PC-9 (cell line): ENCODE measurements at regions not wholly inside any gene's neighbourhood (a gene's known extent, or its start where the extent isn't known, plus 50 kb on each side); places are given as distances from the start of the nearest gene placed in this dataset.
"Not testable (repeated sequence)": the region's sequence is repeated elsewhere in the genome, so short reads cannot be mapped to it uniquely, and the experiment has no call there.

Source experiments
- EZH2 ChIP-seq: fragments of 200-600 bp; sonication (generic); IDR thresholded peaks from 2 replicates; pipeline ENCODE4 v1.8.0; 2017; ENCODE audit warnings: antibody characterized with exemption, low read depth
- TF ChIP-seq, protein P1 (sequence below): fragments of 200-600 bp; sonication (generic); conservative IDR thresholded peaks from 2 replicates; pipeline ENCODE4 v1.6.1; 2017; ENCODE audit warnings: mixed run types, antibody characterized with exemption, mild to moderate bottlenecking, moderate library complexity

GRCh38 chr16:88165040-88165544 is 213.9 kb downstream of the BANP start:
- not testable (repeated sequence) for TF ChIP-seq EZH2
- TF ChIP-seq, protein P1, sequence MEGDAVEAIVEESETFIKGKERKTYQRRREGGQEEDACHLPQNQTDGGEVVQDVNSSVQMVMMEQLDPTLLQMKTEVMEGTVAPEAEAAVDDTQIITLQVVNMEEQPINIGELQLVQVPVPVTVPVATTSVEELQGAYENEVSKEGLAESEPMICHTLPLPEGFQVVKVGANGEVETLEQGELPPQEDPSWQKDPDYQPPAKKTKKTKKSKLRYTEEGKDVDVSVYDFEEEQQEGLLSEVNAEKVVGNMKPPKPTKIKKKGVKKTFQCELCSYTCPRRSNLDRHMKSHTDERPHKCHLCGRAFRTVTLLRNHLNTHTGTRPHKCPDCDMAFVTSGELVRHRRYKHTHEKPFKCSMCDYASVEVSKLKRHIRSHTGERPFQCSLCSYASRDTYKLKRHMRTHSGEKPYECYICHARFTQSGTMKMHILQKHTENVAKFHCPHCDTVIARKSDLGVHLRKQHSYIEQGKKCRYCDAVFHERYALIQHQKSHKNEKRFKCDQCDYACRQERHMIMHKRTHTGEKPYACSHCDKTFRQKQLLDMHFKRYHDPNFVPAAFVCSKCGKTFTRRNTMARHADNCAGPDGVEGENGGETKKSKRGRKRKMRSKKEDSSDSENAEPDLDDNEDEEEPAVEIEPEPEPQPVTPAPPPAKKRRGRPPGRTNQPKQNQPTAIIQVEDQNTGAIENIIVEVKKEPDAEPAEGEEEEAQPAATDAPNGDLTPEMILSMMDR: not testable (repeated sequence)
